ENCODE measurements at regions not wholly inside any gene's neighbourhood (a gene's known extent, or its start where the extent isn't known, plus 50 kb on each side); places are given as distances from the start of the nearest gene placed in this dataset.

DNA sequence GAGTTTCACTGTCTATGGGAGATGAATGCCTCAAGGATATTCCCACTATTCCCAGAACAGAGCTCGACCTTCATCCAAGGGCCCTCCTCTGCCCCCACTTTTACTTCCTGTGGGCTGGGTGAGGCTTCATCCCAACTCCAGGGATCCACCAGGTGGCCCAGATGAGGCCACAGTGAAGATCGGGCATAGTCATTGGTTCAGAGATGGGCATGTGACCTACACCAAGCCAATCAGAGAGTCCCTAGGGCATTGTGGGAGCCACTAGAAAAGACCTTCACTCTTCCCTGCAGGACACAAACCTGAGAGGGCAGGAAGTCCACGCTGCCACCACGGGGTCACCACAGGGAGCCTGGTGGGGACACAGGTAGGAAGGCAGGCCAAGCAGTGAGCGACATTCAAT, 72.9 kb upstream of the SLC22A16 start:
- TF ChIP-seq POLR2A (IDR thresholded peaks at IDR 0.05; ENCODE audit: low read length) (no peak), GATA1 (IDR thresholded peaks at IDR 0.05; ENCODE audit: low read depth, low read length) (no peak)
